Fibroblast of lung (primary cell): ENCODE measurements at regions not wholly inside any gene's neighbourhood (a gene's known extent, or its start where the extent isn't known, plus 50 kb on each side); places are given as distances from the start of the nearest gene placed in this dataset.

ENCODE experiments used
- CTCF ChIP-seq, 2 donors: IDR thresholded peaks in 1 of 2; conservative IDR thresholded peaks in 1 of 2; 1 replicate in 1 of 2; 2 replicates in 1 of 2; pipeline ENCODE4 v1.5.1; 2011 to 2012; ENCODE audit warnings: low read length in 2 of 2, control low read depth in 1 of 2, inconsistent platforms in 1 of 2, low read depth in 1 of 2, mild to moderate bottlenecking in 1 of 2
- EZH2 ChIP-seq: IDR thresholded peaks from 2 replicates; pipeline ENCODE4 v1.5.1; 2012; ENCODE audit warnings: low read length, control low read depth, mild to moderate bottlenecking; ENCODE audit errors: missing control alignments

GRCh38 chr5:82894716-82895115 is 182.5 kb downstream of the TMEM167A start:
- TF ChIP-seq CTCF (conservative IDR thresholded peaks at IDR 0.05 in 1 of 2, IDR thresholded peaks at IDR 0.05 in 1 of 2; ENCODE audit: low read depth in 1 of 2, low read length in 2 of 2) (no peak), EZH2 (no peak)
